Glutamatergic neuron (in vitro differentiated cells): ENCODE measurements at regions not wholly inside any gene's neighbourhood (a gene's known extent, or its start where the extent isn't known, plus 50 kb on each side); places are given as distances from the start of the nearest gene placed in this dataset.

Source experiments
- DNase-seq: peaks from one replicate; pipeline ENCODE4 v3.0.0; 2022
- H3K27ac Mint-ChIP-seq: one replicate; pipeline ENCODE4 v1.8.0; 2020; ENCODE audit warnings: mild to moderate bottlenecking, mixed read lengths, inconsistent platforms; ENCODE audit not compliant: unreplicated experiment
- H3K27me3 Mint-ChIP-seq: one replicate; pipeline ENCODE4 v1.8.0; 2020; ENCODE audit warnings: mild to moderate bottlenecking, moderate library complexity, mixed read lengths, inconsistent platforms; ENCODE audit not compliant: unreplicated experiment
- H3K36me3 Mint-ChIP-seq: one replicate; pipeline ENCODE4 v1.8.0; 2020; ENCODE audit warnings: mild to moderate bottlenecking, mixed read lengths, inconsistent platforms; ENCODE audit not compliant: unreplicated experiment
- H3K4me1 Mint-ChIP-seq: one replicate; pipeline ENCODE4 v1.8.0; 2020; ENCODE audit warnings: mild to moderate bottlenecking, low read depth, mixed read lengths, inconsistent platforms; ENCODE audit not compliant: unreplicated experiment
- H3K4me3 Mint-ChIP-seq: one replicate; pipeline ENCODE4 v1.8.0; 2020; ENCODE audit warnings: mild to moderate bottlenecking, mixed read lengths, inconsistent platforms; ENCODE audit not compliant: unreplicated experiment
- H3K9me3 Mint-ChIP-seq: one replicate; pipeline ENCODE4 v1.8.0; 2020; ENCODE audit warnings: mild to moderate bottlenecking, moderate library complexity, mixed read lengths, inconsistent platforms; ENCODE audit not compliant: unreplicated experiment
- TF ChIP-seq, protein P1 (sequence below): fragments of 200-600 bp; sonication (generic); IDR thresholded peaks from one replicate; pipeline ENCODE4 v1.5.0; 2021; ENCODE audit not compliant: partially characterized antibody, unreplicated experiment

DNA sequence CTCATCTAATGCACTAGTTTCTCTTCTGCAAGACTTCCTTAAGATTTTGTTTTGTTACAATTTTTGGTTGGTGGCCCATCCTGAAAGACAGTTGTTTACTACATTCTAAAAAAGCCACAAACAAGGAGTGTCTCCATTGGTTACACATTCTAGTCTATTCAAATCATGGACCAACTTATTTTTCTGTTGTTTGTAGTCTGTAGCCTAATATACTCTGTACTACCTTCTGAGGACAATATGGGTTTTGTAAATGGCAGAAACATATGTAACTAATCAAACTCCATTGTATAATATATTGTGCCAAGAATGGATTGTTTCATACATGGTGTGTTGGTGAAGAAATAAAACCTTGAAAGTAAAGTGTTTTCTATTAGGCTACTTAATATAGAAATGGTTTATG is 79.5 kb upstream of the DHX40 start:
- Mint-ChIP-seq H3K4me3 (no peak overlapping the region), H3K27ac (no peak overlapping the region), H3K36me3 (no peaks in the 10 kb centered on the region), H3K27me3 (peaks cover 5% of the 10 kb centered on the region), H3K9me3 (no peaks in the 10 kb centered on the region), H3K4me1 (no peaks in the 10 kb centered on the region)
- no peak for DNase-seq
- TF ChIP-seq, protein P1, sequence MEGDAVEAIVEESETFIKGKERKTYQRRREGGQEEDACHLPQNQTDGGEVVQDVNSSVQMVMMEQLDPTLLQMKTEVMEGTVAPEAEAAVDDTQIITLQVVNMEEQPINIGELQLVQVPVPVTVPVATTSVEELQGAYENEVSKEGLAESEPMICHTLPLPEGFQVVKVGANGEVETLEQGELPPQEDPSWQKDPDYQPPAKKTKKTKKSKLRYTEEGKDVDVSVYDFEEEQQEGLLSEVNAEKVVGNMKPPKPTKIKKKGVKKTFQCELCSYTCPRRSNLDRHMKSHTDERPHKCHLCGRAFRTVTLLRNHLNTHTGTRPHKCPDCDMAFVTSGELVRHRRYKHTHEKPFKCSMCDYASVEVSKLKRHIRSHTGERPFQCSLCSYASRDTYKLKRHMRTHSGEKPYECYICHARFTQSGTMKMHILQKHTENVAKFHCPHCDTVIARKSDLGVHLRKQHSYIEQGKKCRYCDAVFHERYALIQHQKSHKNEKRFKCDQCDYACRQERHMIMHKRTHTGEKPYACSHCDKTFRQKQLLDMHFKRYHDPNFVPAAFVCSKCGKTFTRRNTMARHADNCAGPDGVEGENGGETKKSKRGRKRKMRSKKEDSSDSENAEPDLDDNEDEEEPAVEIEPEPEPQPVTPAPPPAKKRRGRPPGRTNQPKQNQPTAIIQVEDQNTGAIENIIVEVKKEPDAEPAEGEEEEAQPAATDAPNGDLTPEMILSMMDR: no peak

DNA sequence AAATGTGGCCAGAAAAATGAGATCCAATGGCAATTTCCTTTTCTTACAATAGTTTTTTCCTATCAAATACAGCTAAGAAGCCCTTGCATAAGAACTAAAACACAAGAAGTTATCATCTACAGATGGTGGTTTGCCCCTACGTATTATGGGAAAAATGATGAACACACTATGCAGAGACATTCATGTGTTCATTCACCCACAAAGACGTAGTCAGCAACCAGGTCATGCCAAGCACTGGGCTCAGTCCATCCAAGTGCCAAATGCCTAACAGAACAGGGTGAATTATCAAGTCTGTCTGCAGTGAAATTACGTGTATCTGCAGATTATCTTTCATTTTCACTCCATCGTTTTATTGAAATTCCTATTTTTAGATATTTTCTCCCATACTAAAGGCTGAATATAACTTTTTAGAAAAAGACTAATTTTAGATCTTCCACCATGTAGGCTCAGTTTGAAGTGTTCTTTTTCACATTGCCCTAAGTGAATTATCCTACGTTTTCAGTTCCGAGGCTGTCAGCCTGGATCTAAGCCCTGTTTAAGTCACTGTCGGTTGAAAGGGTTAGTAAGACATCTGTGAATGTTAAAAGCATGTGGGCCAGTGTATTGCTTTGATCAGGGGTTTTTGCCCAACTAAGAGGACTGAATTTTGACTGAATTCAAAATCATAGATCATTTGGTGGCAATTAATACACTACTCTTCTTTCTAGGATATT is 78.1 kb upstream of the DHX40 start:
- no peak overlapping the region for H3K4me3 Mint-ChIP-seq
- no peaks in the 10 kb centered on the region for H3K36me3 Mint-ChIP-seq
- H3K27ac Mint-ChIP-seq: no peak overlapping the region
- peaks cover 2% of the 10 kb centered on the region for H3K4me1 Mint-ChIP-seq
- H3K27me3 Mint-ChIP-seq: peaks cover 5% of the 10 kb centered on the region
- H3K9me3 Mint-ChIP-seq: no peaks in the 10 kb centered on the region
- TF ChIP-seq, protein P1: no peak
- DNase-seq: no peak

DNA sequence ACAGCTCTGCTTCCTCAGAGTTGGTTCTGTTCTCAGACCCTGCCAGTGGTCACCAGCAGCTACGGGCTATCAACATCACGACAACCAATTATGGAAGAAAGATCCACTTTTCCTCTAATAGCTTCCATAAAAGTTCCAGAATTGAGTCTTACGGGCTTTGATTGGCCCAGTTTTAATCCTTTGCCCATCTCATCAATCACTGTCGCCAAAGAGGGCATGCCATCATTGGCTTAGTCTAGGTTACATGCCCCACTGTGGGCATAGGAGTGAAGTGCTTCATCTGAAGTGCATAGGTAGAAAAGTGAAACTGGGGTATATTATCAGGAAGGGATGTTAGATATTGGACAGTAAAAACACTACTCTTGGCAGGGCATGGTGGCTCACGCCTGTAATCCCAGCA is 76.6 kb upstream of the DHX40 start:
- H3K27me3 Mint-ChIP-seq: peaks cover 5% of the 10 kb centered on the region
- no peak for DNase-seq
- no peak overlapping the region for H3K4me3 Mint-ChIP-seq
- TF ChIP-seq, protein P1: no peak
- H3K27ac Mint-ChIP-seq: no peak overlapping the region
- H3K9me3 Mint-ChIP-seq: no peaks in the 10 kb centered on the region
- peaks cover 2% of the 10 kb centered on the region for H3K4me1 Mint-ChIP-seq
- no peaks in the 10 kb centered on the region for H3K36me3 Mint-ChIP-seq

DNA sequence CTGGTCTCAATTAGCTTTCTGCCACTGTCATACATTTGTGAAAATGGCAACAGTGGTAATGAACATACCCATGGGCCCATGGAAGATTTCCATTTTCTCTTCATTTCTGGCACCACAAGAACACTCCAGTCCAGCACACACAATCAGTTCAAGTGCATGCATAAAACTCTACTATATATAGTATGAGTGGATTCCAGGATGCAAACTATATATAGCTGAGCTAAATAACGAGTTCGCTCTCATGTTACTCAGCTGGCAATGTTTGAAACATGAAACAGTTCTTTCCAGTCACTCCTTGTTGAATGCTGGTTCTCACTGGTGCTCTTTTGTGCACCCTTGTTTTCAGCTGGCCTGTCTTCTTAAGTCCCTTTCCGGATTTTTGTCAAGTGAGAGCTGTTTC is 75.2 kb upstream of the DHX40 start:
- no peak for DNase-seq
- no peaks in the 10 kb centered on the region for H3K9me3 Mint-ChIP-seq
- peaks cover 5% of the 10 kb centered on the region for H3K27me3 Mint-ChIP-seq
- TF ChIP-seq, protein P1: no peak
- no peak overlapping the region for H3K4me3 Mint-ChIP-seq
- H3K36me3 Mint-ChIP-seq: no peaks in the 10 kb centered on the region
- no peak overlapping the region for H3K27ac Mint-ChIP-seq
- H3K4me1 Mint-ChIP-seq: peaks cover 2% of the 10 kb centered on the region

DNA sequence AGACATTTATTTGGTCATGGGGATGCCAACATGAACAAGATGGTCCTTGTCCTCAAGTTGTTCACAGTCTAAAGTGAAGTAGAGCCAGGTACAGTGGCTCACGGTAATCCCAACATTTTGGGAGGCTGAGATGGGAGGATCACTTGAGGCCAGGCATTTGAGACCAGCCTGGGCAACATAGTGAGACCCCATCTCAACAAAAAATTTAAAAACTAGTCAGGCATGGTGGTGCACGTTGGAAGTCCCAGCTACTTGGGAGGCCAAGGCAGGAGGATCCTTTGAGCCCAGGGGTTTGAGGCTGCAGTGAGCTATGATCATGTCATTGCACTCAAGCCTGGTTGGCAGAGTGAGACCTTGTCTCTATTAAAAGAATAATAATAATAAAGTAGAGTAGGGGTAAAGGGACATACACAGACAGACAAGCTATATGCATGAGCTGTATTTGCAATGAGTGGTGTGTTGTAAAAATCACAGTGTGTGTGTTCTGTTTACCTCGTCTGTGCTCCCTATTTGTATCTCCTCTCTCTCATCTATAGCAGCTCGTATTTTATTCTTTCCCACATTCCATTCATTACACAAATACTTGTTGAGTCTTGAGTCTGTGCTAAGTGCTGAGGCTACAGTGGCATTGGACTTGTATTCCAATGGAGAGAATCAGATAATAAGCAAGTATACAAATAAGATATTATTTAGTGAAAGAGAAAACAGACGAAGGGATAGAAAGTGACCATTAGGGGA is 73.9 kb upstream of the DHX40 start:
- no peak for DNase-seq

More for the DNA sequence above, 73.9 kb upstream of the DHX40 start:
- Mint-ChIP-seq H3K27ac (no peak overlapping the region), H3K27me3 (peaks cover 5% of the 10 kb centered on the region), H3K36me3 (no peaks in the 10 kb centered on the region), H3K4me1 (peaks cover 2% of the 10 kb centered on the region), H3K9me3 (no peaks in the 10 kb centered on the region), H3K4me3 (no peak overlapping the region)
- TF ChIP-seq, protein P1: no peak
